ENCODE measurements at regions not wholly inside any gene's neighbourhood (a gene's known extent, or its start where the extent isn't known, plus 50 kb on each side); places are given as distances from the start of the nearest gene placed in this dataset.

DNA sequence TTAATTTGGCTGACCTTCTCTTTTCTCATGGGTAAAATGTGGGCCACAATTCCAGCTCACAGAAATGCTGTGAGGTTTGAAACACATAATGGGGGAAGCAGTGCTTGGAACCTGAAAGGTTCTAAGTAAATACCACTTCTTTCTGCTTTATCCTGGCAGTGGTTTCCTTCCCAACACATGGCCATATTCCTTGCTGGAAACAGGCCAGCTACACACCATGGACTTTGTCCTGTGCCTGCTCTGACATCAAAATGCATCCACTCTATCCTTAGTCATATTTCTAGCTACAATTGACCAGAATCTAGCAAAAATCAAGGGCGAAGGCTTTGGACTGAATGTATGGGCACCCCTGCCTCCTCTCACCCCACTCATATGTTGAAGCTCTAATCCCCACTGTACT lies 93.1 kb upstream of the TRPC7 start:
- TF ChIP-seq, protein P1, sequence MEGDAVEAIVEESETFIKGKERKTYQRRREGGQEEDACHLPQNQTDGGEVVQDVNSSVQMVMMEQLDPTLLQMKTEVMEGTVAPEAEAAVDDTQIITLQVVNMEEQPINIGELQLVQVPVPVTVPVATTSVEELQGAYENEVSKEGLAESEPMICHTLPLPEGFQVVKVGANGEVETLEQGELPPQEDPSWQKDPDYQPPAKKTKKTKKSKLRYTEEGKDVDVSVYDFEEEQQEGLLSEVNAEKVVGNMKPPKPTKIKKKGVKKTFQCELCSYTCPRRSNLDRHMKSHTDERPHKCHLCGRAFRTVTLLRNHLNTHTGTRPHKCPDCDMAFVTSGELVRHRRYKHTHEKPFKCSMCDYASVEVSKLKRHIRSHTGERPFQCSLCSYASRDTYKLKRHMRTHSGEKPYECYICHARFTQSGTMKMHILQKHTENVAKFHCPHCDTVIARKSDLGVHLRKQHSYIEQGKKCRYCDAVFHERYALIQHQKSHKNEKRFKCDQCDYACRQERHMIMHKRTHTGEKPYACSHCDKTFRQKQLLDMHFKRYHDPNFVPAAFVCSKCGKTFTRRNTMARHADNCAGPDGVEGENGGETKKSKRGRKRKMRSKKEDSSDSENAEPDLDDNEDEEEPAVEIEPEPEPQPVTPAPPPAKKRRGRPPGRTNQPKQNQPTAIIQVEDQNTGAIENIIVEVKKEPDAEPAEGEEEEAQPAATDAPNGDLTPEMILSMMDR (conservative IDR thresholded peaks at IDR 0.05; ENCODE audit: low read length): no peak
- TF ChIP-seq EZH2phosphoT487 (IDR thresholded peaks at IDR 0.05; ENCODE audit: borderline replicate concordance): no peak
- no peak overlapping the region for H3K4me2 ChIP-seq (ENCODE audit: low read depth, low read length, poor library complexity, severe bottlenecking)
- no peaks in the 10 kb centered on the region for H3K36me3 ChIP-seq (ENCODE audit: insufficient read depth, low read length)
- H3K79me2 ChIP-seq (ENCODE audit: insufficient read depth, low read length): no peaks in the 10 kb centered on the region
- no peak overlapping the region for H3K9ac ChIP-seq (ENCODE audit: low read depth, low read length, poor library complexity, severe bottlenecking)
- H2AFZ ChIP-seq (ENCODE audit: low read length): no peak overlapping the region
- H3K27me3 ChIP-seq (ENCODE audit: insufficient read depth, low read length, poor library complexity, severe bottlenecking): no peaks in the 10 kb centered on the region
- no peaks in the 10 kb centered on the region for H4K20me1 ChIP-seq (ENCODE audit: insufficient read depth, low read length, poor library complexity, severe bottlenecking)
- H3K4me1 ChIP-seq (ENCODE audit: insufficient read depth, low read length, poor library complexity, severe bottlenecking): no peaks in the 10 kb centered on the region
- no peaks in the 10 kb centered on the region for H3K9me3 ChIP-seq (ENCODE audit: insufficient read depth, low read depth, low read length)
- H3F3A ChIP-seq (ENCODE audit: low read depth): no peaks in the 10 kb centered on the region
- H3K4me3 ChIP-seq (ENCODE audit: low read length, poor library complexity, severe bottlenecking): no peak overlapping the region
- no peaks in the 10 kb centered on the region; the same call in 1 of the 2 replicates for H3K9me2 ChIP-seq (replicated peaks; ENCODE audit: low read depth, low read length)

GRCh38 chr5:136457390-136458013 lies 92.2 kb upstream of the TRPC7 start:
- no peaks in the 10 kb centered on the region for H4K20me1 ChIP-seq (ENCODE audit: insufficient read depth, low read length, poor library complexity, severe bottlenecking)
- no peak for TF ChIP-seq EZH2phosphoT487 (IDR thresholded peaks at IDR 0.05; ENCODE audit: borderline replicate concordance)
- TF ChIP-seq, protein P1 (conservative IDR thresholded peaks at IDR 0.05; ENCODE audit: low read length): no peak
- no peaks in the 10 kb centered on the region for H3F3A ChIP-seq (ENCODE audit: low read depth)
- H3K4me3 ChIP-seq (ENCODE audit: low read length, poor library complexity, severe bottlenecking): no peak overlapping the region
- H3K79me2 ChIP-seq (ENCODE audit: insufficient read depth, low read length): no peaks in the 10 kb centered on the region
- no peaks in the 10 kb centered on the region for H3K9me3 ChIP-seq (ENCODE audit: insufficient read depth, low read depth, low read length)
- H3K9ac ChIP-seq (ENCODE audit: low read depth, low read length, poor library complexity, severe bottlenecking): no peak overlapping the region
- H3K27me3 ChIP-seq (ENCODE audit: insufficient read depth, low read length, poor library complexity, severe bottlenecking): no peaks in the 10 kb centered on the region
- no peaks in the 10 kb centered on the region for H3K4me1 ChIP-seq (ENCODE audit: insufficient read depth, low read length, poor library complexity, severe bottlenecking)
- no peak overlapping the region for H3K4me2 ChIP-seq (ENCODE audit: low read depth, low read length, poor library complexity, severe bottlenecking)
- H3K36me3 ChIP-seq (ENCODE audit: insufficient read depth, low read length): no peaks in the 10 kb centered on the region
- no peak overlapping the region for H2AFZ ChIP-seq (ENCODE audit: low read length)
- no peaks in the 10 kb centered on the region; the same call in 1 of the 2 replicates for H3K9me2 ChIP-seq (replicated peaks; ENCODE audit: low read depth, low read length)

DNA sequence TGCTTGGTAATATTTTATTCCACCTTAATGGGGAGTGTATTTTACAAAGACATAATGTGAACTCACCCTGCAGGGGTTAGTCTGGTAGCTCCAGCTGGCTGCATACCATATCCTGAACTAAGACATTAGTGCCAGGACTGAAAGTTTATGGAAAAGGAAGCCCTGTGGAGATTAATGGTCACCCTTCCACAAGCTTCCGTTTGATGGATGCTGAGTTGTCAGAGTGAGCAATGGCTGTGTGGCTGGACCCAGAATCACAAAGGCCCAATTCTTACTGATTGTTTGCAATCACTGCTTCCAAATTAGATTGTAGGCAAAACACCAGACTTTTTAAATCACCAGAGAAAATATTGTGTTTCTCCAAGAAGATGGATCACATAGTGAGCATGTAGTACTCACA lies 90.1 kb upstream of the TRPC7 start:
- no peaks in the 10 kb centered on the region for H3K27me3 ChIP-seq (ENCODE audit: insufficient read depth, low read length, poor library complexity, severe bottlenecking)
- no peak overlapping the region for H2AFZ ChIP-seq (ENCODE audit: low read length)
- H3K79me2 ChIP-seq (ENCODE audit: insufficient read depth, low read length): no peaks in the 10 kb centered on the region
- H3F3A ChIP-seq (ENCODE audit: low read depth): no peaks in the 10 kb centered on the region
- H3K4me3 ChIP-seq (ENCODE audit: low read length, poor library complexity, severe bottlenecking): no peak overlapping the region
- H3K4me2 ChIP-seq (ENCODE audit: low read depth, low read length, poor library complexity, severe bottlenecking): no peak overlapping the region
- H3K9ac ChIP-seq (ENCODE audit: low read depth, low read length, poor library complexity, severe bottlenecking): no peak overlapping the region
- no peaks in the 10 kb centered on the region for H4K20me1 ChIP-seq (ENCODE audit: insufficient read depth, low read length, poor library complexity, severe bottlenecking)
- H3K4me1 ChIP-seq (ENCODE audit: insufficient read depth, low read length, poor library complexity, severe bottlenecking): no peaks in the 10 kb centered on the region
- H3K9me3 ChIP-seq (ENCODE audit: insufficient read depth, low read depth, low read length): no peaks in the 10 kb centered on the region
- no peaks in the 10 kb centered on the region for H3K36me3 ChIP-seq (ENCODE audit: insufficient read depth, low read length)
- no peak for TF ChIP-seq EZH2phosphoT487 (IDR thresholded peaks at IDR 0.05; ENCODE audit: borderline replicate concordance)
- TF ChIP-seq, protein P1 (conservative IDR thresholded peaks at IDR 0.05; ENCODE audit: low read length): no peak
- no peaks in the 10 kb centered on the region; the same call in 1 of the 2 replicates for H3K9me2 ChIP-seq (replicated peaks; ENCODE audit: low read depth, low read length)

Data from Loucy (cell line).